ENCODE measurements at regions not wholly inside any gene's neighbourhood (a gene's known extent, or its start where the extent isn't known, plus 50 kb on each side); places are given as distances from the start of the nearest gene placed in this dataset.

DNA sequence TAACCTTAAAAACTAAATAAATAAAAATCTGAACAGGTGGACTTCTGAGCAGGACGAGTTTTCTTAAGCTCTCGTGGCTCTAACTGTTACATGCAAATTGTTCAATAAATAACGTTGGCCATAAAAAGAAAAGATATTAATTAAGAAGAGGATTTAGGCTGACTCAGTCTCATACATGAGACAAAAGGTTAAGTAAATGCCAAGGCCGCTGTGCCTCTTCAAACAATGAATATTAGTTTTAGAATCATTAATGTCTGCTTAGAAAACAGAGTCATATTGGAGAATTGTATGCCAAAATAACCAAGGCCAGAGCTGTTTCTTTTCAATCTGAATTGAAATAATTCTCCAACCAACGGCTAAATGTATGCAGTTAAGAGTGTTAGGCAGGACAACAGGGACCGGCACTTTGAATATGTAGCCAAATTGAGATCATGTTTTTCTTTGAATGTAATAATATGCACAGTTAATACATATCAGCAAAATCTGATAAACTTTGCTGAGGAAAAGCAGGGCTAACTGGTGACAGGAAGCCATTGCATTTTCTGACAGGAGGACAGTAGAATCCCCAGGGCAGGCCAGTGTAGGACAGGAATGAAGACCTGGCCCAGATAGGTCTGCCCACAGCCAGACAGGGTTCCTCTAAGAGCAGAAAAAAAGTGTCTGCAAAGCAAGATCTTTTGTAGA lies 1041.4 kb upstream of the FANCL start:
- Histone ChIP-seq H3K9me3 (ENCODE audit: insufficient read depth in 2 of 2, low read depth in 1 of 2, low read length in 1 of 2) (no peaks in the 10 kb centered on the region), H4K91ac (replicated peaks; ENCODE audit: insufficient read length, low read length) (no peak overlapping the region), H3K79me1 (ENCODE audit: low read depth, low read length) (no peaks in the 10 kb centered on the region), H2BK15ac (ENCODE audit: low read length) (no peak overlapping the region), H2AFZ (ENCODE audit: low read length) (no peak overlapping the region), H3K4me2 (ENCODE audit: insufficient read depth in 1 of 2, low read depth in 2 of 2, low read length in 2 of 2) (no peak overlapping the region), H4K20me1 (replicated peaks in 1 of 2; ENCODE audit: control insufficient read depth in 1 of 2, insufficient read depth in 2 of 2, low read length in 2 of 2) (no peaks in the 10 kb centered on the region), H2BK12ac (ENCODE audit: low read depth, low read length) (no peak overlapping the region), H3K79me2 (ENCODE audit: control insufficient read depth in 1 of 2, insufficient read depth in 2 of 2, low read length in 2 of 2) (no peaks in the 10 kb centered on the region), H3K4me3 (ENCODE audit: extremely low read depth in 1 of 4, insufficient read depth in 2 of 4, low read depth in 3 of 4, low read length in 4 of 4) (no peak overlapping the region), H3K4me1 (replicated peaks in 1 of 4; ENCODE audit: control insufficient read depth in 3 of 4, insufficient read depth in 4 of 4, low read length in 3 of 4) (no peaks in the 10 kb centered on the region), H3K9ac (replicated peaks in 1 of 4; ENCODE audit: extremely low read depth in 1 of 4, low read depth in 3 of 4, low read length in 3 of 4) (no peak overlapping the region), H3K56ac (replicated peaks; ENCODE audit: insufficient read length, low read depth, low read length) (no peak overlapping the region), H2AK5ac (ENCODE audit: low read depth, low read length) (no peak overlapping the region), H4K8ac (ENCODE audit: extremely low read depth, insufficient read depth, low read length) (no peak overlapping the region), H3K23me2 (ENCODE audit: low read depth, low read length) (no peaks in the 10 kb centered on the region), H4K5ac (ENCODE audit: insufficient read length, low read depth, low read length) (no peak overlapping the region), H2BK20ac (ENCODE audit: low read length) (no peak overlapping the region), H3K18ac (ENCODE audit: extremely low read depth, low read length) (no peak overlapping the region), H3K23ac (ENCODE audit: insufficient read length) (no peak overlapping the region), H2BK120ac (replicated peaks; ENCODE audit: low read depth, low read length) (no peak overlapping the region), H3K14ac (ENCODE audit: insufficient read length) (no peak overlapping the region), H3K27ac (ENCODE audit: low read depth, low read length) (no peak overlapping the region), H3K4ac (replicated peaks; ENCODE audit: insufficient read length, low read depth, low read length) (no peak overlapping the region), H3K36me3 (ENCODE audit: control insufficient read depth in 2 of 4, insufficient read depth in 4 of 4, low read length in 3 of 4) (no peaks in the 10 kb centered on the region), H2BK5ac (ENCODE audit: low read depth, low read length) (no peak overlapping the region), H3K27me3 (replicated peaks in 1 of 4; ENCODE audit: control insufficient read depth in 3 of 4, extremely low read depth in 1 of 4, insufficient read depth in 3 of 4, low read length in 3 of 4) (no peaks in the 10 kb centered on the region; a peak in 1 of 7 replicates)
- DNase-seq (ENCODE audit: low read depth in 1 of 2, low spot score in 2 of 2) (no peak), FAIRE-seq (peak; percentile 7)
- 92% methylated on average over 6 of the region's 6 CpGs; no CpG with 5 or more reads in 1 of the 2 experiments for WGBS, 2 experiments (ENCODE audit: extremely low coverage in 1 of 2, insufficient coverage in 1 of 2, insufficient read length in 1 of 2, insufficient replicate concordance in 2 of 2, low coverage in 1 of 2, low lambda C conversion rate in 2 of 2, missing lambda C conversion rate in 1 of 2)
- POLR2A ChIA-PET (ENCODE audit: partially characterized antibody) = no interaction called here
- CTCF ChIA-PET (ENCODE audit: partially characterized antibody) = interaction anchor here (0.9 to 1.1 kb wide), 2 partner anchors 9 to 19 kb away, joined by 3 to 4 read pairs; no protein-coding TSS in a partner anchor
- TF ChIP-seq RFX5 (IDR thresholded peaks at IDR 0.05; ENCODE audit: borderline replicate concordance, low read depth, low read length) = no peak
- TF ChIP-seq CBX5 (IDR thresholded peaks at IDR 0.05; ENCODE audit: low read depth, low read length) = no peak
- no peak for TF ChIP-seq EGR1 (IDR thresholded peaks at IDR 0.05; ENCODE audit: borderline replicate concordance, low read depth, low read length)
- no peak for TF ChIP-seq SAP30 (IDR thresholded peaks at IDR 0.05; ENCODE audit: insufficient read depth, insufficient replicate concordance, low read length)
- no peak for TF ChIP-seq SIRT6 (IDR thresholded peaks at IDR 0.05; ENCODE audit: low read length)
- TF ChIP-seq POU5F1 (IDR thresholded peaks at IDR 0.05; ENCODE audit: low read depth, low read length) = no peak
- no peak for TF ChIP-seq RXRA (IDR thresholded peaks at IDR 0.05; ENCODE audit: insufficient read depth, low read depth, low read length)
- no peak for TF ChIP-seq KDM4A (IDR thresholded peaks at IDR 0.05; ENCODE audit: low read depth, low read length, severe bottlenecking)
- no peak for TF ChIP-seq TAF7 (optimal IDR thresholded peaks at IDR 0.05; ENCODE audit: borderline replicate concordance, low read depth, low read length)
- TF ChIP-seq RAD21 (IDR thresholded peaks at IDR 0.05 in 1 of 2, conservative IDR thresholded peaks at IDR 0.05 in 1 of 2; ENCODE audit: low read depth in 2 of 2, low read length in 2 of 2) = no peak
